Choroid plexus epithelial cell (primary cell): ENCODE measurements at regions not wholly inside any gene's neighbourhood (a gene's known extent, or its start where the extent isn't known, plus 50 kb on each side); places are given as distances from the start of the nearest gene placed in this dataset.

ENCODE experiments used
- DNase-seq: peaks from one replicate; pipeline ENCODE4 v3.0.0-alpha.2; 2010; ENCODE audit warnings: low read depth
- H3K4me3 ChIP-seq: 2 replicates; pipeline ENCODE4 v1.5.1; 2011; ENCODE audit warnings: low read depth, mild to moderate bottlenecking, control low read depth, low read length, moderate library complexity
- TF ChIP-seq, protein P1 (sequence below): conservative IDR thresholded peaks from 2 replicates; pipeline ENCODE4 v1.5.1; 2011; ENCODE audit warnings: low read depth, mild to moderate bottlenecking, control low read depth, inconsistent platforms, low read length, moderate library complexity

- DNase-seq, result no peak
- no peak overlapping the region for H3K4me3 ChIP-seq
- TF ChIP-seq, protein P1, sequence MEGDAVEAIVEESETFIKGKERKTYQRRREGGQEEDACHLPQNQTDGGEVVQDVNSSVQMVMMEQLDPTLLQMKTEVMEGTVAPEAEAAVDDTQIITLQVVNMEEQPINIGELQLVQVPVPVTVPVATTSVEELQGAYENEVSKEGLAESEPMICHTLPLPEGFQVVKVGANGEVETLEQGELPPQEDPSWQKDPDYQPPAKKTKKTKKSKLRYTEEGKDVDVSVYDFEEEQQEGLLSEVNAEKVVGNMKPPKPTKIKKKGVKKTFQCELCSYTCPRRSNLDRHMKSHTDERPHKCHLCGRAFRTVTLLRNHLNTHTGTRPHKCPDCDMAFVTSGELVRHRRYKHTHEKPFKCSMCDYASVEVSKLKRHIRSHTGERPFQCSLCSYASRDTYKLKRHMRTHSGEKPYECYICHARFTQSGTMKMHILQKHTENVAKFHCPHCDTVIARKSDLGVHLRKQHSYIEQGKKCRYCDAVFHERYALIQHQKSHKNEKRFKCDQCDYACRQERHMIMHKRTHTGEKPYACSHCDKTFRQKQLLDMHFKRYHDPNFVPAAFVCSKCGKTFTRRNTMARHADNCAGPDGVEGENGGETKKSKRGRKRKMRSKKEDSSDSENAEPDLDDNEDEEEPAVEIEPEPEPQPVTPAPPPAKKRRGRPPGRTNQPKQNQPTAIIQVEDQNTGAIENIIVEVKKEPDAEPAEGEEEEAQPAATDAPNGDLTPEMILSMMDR, result no peak
These were observed 66.4 kb upstream of the JAZF1 start for GRCh38 chr7:28246921-28247461.

DNA sequence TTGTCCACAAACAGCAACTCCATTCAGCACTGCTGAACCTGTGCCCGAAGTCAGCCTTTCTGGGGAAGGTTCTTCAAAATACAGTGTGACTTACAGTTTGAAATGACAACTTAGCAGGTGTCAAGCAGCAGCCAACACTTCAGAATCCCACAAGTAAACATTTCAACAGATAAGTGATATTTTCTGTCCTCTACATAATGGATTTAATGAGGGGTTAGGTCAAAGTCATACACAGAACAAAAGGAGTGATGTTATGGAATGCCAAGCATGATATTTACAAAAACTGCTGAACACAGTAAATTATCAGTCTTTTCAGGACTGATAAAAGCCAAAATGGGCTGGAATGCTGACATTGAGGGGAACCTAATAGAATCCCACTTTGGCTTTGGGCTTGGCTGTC is 77.6 kb upstream of the JAZF1 start:
- no peak overlapping the region for H3K4me3 ChIP-seq
- DNase-seq, result no peak
- TF ChIP-seq, protein P1, result no peak

DNA sequence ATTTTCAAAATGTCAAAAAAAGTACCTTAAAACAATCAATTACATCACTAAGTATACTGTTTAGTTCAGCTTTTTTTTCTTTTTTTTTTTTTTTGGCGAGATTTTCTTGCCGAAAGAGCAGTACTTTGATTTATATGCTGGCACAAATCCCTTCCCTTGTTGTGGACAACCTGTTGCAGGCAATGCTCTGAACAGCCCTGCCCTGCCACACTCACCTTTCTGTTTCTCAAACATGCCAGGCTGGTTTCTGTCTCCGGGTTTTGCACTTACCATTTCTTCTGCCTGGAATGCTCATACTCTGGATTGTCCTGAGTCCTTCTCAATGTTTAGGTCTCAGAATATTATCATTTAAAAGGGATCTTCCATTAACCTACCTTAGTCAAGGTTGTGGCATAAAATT is 80.4 kb upstream of the JAZF1 start:
- H3K4me3 ChIP-seq, result no peak overlapping the region
- DNase-seq, result no peak
- TF ChIP-seq, protein P1, result no peak

DNA sequence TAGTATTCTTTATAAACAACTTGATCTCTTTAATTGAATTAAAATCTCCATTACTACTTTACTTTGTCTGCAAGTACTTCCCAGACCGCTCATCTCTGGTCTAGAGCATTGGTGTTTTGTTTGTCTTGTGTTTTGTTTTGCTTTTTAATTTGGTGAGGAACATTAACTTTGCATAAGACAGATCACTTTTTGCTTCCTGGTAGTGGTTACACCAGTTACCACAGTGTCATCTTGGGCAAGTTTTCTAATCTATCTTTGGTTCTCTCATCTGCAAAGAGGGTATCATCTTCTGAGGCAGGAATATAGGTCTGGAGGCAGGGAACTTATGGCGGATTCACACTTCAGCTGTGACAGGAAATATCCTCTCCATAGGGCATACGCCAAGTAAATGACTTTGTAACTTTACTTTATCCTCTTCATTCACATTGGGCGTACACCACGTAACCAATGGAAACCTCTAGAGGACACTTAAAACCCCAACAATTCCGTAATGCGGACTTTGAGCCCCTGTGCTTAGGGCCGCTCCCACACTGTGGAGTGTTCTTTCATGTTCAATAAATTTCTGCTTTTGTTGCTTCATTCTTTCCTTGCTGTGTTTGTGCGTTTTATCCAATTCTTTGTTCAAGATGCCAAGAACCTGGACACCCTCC is 83.2 kb upstream of the JAZF1 start:
- DNase-seq, result no peak
- TF ChIP-seq, protein P1, result no peak
- no peak overlapping the region for H3K4me3 ChIP-seq

GRCh38 chr7:28266402-28266801 is 85.8 kb upstream of the JAZF1 start:
- DNase-seq, result peak; percentile 5
- TF ChIP-seq, protein P1, result no peak
- H3K4me3 ChIP-seq, result no peak overlapping the region

GRCh38 chr7:28267012-28267411 is 86.4 kb upstream of the JAZF1 start:
- DNase-seq, result no peak
- TF ChIP-seq, protein P1, result no peak
- no peak overlapping the region for H3K4me3 ChIP-seq
